Activated naive CD4-positive, alpha-beta T cell treated with anti-CD3 and anti-CD28 coated beads, Interleukin-2, amount 50 U/mL, for 24 hours (primary cell): ENCODE measurements at regions not wholly inside any gene's neighbourhood (a gene's known extent, or its start where the extent isn't known, plus 50 kb on each side); places are given as distances from the start of the nearest gene placed in this dataset.
"Not testable (repeated sequence)": the region's sequence is repeated elsewhere in the genome, so short reads cannot be mapped to it uniquely, and the experiment has no call there.

Source experiments
- H3K27ac Mint-ChIP-seq: one replicate; pipeline ENCODE4 v1.8.0; 2021; ENCODE audit warnings: mild to moderate bottlenecking, mixed read lengths
- H3K27me3 Mint-ChIP-seq: one replicate; pipeline ENCODE4 v1.8.0; 2021; ENCODE audit warnings: mixed read lengths
- H3K36me3 Mint-ChIP-seq: one replicate; pipeline ENCODE4 v1.8.0; 2021; ENCODE audit warnings: mixed read lengths
- H3K4me1 Mint-ChIP-seq: one replicate; pipeline ENCODE4 v1.8.0; 2021; ENCODE audit warnings: mixed read lengths
- H3K4me3 Mint-ChIP-seq: one replicate; pipeline ENCODE4 v1.8.0; 2021; ENCODE audit warnings: mild to moderate bottlenecking, mixed read lengths
- H3K9me3 Mint-ChIP-seq: one replicate; pipeline ENCODE4 v1.8.0; 2021; ENCODE audit warnings: mixed read lengths

DNA sequence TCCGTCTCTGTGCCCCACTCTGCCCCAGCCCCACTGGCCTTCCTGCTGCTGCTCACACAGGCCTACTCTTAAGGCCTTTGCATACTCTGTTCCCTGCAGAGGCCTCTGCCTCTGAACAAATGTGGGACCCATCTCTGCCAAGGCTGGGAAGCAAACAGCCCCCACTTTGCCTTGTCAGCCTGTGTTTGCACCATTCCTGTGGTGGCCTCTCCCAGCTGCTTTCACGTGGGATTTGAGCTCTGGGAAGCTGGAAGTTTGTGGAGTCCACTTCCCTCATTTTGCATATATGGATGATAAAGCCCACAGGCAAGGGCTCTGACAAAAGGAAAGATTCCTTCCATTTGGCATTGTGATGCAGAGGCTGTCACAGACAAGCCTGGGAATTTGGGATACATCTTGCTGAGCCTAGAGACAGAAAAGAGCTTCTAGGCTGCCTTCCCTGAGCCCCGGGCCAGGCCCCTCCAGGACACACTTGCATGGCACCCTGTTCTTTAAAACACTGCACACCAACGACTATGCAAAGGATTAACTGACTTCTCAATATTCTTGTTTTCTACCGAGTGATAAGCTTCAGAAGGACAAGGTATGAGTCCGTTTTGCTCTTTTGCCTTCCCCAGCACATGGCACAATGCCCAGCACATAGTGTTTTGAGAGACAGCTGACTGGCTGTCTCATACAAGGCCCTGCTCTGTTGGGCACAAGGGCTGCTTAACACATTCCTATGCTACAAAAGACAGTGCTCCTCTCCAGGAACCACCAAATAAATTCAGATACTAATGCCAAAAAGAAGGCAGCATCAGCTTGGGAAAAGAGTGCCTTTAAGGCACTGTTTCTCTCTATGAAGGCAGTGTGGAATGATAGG is 120.7 kb upstream of the TOPAZ1 start:
- no peaks in the 10 kb centered on the region for H3K9me3 Mint-ChIP-seq
- H3K36me3 Mint-ChIP-seq, result no peaks in the 10 kb centered on the region
- no peaks in the 10 kb centered on the region for H3K4me1 Mint-ChIP-seq
- no peaks in the 10 kb centered on the region for H3K27me3 Mint-ChIP-seq
- no peak overlapping the region for H3K27ac Mint-ChIP-seq
- H3K4me3 Mint-ChIP-seq, result no peak overlapping the region

DNA sequence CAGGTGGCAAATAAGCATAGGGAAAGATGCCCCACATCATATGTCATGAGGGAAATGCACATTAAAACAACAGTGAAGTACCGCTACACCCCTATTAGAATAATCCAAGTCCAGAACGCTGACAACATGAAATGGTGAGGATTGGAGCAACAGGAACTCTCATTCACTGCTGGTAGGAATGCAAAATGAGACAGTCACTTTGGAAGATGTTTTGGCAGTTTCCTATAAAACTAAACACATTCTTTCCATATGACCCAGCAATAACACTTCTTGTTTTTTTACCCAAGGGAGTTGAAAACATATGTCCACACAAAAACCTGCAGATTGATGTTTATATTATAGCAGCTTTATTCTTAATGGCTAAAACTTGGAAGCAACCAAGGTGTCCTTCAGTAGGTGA is 116.4 kb upstream of the TOPAZ1 start:
- Mint-ChIP-seq H3K4me3 (no peak overlapping the region), H3K27ac (no peak overlapping the region), H3K4me1 (peaks cover 6% of the 10 kb centered on the region), H3K36me3 (no peaks in the 10 kb centered on the region), H3K9me3 (no peaks in the 10 kb centered on the region), H3K27me3 (no peaks in the 10 kb centered on the region)

DNA sequence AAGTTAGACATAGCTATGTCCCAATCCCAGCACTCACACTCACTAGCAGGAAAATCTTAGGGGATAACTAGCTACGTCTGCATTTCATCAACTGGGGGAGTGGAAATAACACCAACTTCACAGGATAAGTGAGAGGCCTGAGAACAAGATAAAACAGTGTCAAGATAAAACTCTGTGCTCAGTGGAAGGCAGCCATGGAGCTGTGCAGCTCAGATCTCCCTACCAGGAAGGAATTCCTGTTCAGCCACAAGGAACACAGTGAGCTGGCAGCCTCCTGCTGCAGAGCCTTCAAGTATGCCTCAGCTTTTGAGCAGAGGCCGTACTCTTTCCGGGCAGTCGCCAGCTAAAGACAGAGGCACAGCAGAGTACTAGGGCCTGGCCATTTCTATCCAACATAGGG is 115.8 kb upstream of the TOPAZ1 start:
- no peaks in the 10 kb centered on the region for H3K9me3 Mint-ChIP-seq
- no peaks in the 10 kb centered on the region for H3K27me3 Mint-ChIP-seq
- H3K27ac Mint-ChIP-seq, result no peak overlapping the region

DNA sequence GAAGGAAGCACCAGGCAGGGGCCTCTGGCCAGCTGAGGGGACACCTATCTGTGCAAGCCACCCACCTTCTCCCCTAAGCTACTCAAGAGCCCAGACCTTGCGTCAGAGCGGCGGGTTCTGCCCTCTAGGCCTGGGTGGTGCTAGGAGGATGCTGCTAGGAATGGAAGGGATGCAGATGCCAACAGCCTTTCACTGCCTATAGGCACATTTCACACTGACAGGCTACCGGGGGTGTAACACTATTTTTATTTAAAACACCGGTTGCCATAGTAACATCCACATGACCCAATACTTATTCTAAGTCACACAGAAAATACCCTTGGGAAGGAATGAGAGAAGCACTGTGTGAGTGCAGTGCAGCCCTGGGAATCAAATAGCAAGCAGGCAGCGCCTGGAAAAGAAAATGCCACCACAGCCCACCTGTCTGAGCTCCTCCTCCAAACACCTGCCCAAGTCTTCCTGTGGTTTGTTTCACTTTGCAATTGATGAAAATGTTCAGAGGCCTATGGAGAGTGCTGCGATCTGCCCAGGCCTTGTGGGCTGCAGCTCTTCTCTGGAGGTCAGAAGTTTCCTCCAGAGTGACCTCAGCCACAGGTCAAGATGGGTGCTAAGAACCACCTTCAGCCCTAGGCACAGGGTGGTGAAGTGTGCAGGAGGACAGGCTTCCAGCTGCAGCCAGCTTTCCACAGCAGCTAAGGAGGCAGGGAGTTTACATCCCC is 113.5 kb upstream of the TOPAZ1 start:
- peaks cover 7% of the 10 kb centered on the region for H3K4me1 Mint-ChIP-seq
- H3K4me3 Mint-ChIP-seq, result no peak overlapping the region
- H3K9me3 Mint-ChIP-seq, result no peaks in the 10 kb centered on the region
- H3K27me3 Mint-ChIP-seq, result no peaks in the 10 kb centered on the region
- H3K36me3 Mint-ChIP-seq, result no peaks in the 10 kb centered on the region
- H3K27ac Mint-ChIP-seq, result no peak overlapping the region

More for the DNA sequence above, 115.8 kb upstream of the TOPAZ1 start:
- peaks cover 7% of the 10 kb centered on the region for H3K4me1 Mint-ChIP-seq
- no peaks in the 10 kb centered on the region for H3K36me3 Mint-ChIP-seq
- H3K4me3 Mint-ChIP-seq, result no peak overlapping the region

DNA sequence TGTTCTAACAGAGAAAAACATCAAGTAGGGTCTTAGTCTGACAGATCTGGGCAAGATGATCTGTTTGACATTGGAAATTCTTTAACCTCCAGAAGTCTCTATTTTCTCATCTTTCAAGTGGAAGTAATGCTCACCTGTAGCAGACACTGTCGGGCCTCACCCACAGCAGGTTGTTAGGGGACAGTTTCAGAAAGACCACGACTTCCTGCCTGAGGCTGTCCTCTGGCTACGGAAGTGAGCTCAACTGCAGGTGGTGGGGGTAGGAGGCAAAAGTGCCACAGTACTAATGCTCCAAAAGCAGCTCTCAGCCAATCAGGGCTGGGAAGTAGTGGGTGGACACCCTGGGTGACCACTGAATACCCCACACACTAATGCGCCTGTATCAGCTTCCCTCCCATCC is 111.4 kb upstream of the TOPAZ1 start:
- H3K27ac Mint-ChIP-seq, result no peak overlapping the region
- H3K9me3 Mint-ChIP-seq, result no peaks in the 10 kb centered on the region
- peaks cover 7% of the 10 kb centered on the region for H3K4me1 Mint-ChIP-seq
- no peaks in the 10 kb centered on the region for H3K36me3 Mint-ChIP-seq
- peaks cover 8% of the 10 kb centered on the region for H3K27me3 Mint-ChIP-seq
- no peak overlapping the region for H3K4me3 Mint-ChIP-seq

DNA sequence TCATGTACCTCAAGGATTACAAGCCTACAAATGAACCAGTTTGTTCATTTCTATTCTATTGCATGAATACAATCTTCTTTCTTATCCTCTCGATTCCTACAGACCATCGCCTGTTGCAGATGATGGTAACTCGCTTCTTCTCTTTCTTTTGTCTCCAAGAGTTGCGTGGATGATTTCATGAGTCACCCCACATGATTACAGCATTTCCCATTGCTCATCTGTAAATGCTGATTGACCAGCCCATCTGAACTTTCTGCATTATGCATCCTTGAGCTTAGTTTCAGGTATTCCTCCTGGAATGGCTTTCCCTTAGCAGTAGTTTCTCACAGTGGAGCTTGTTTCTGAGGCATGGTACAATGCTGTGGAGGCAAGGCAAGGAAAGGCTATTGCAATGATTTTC is 109.6 kb upstream of the TOPAZ1 start:
- Mint-ChIP-seq H3K27me3 (peaks cover 8% of the 10 kb centered on the region), H3K4me1 (peaks cover 7% of the 10 kb centered on the region), H3K27ac (no peak overlapping the region), H3K9me3 (no peaks in the 10 kb centered on the region), H3K4me3 (no peak overlapping the region), H3K36me3 (no peaks in the 10 kb centered on the region)

DNA sequence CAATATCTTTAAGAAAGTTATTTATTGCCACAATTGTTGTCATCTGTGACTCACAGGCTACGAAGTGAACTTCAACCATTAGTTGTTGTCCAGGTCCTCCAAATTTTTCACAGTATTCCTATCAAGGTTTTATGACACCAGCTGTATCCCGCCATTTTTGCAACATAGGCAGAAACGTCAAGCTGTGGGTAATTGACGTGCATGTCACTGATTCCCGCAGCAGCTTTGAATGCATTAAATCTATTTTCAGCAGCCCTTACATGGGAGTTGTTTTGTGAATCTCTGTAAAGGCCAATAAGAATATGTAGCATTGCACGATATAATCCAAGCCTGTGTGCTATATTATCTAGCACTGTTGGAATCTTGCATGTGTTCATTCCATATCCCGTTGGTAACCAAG is 109.1 kb upstream of the TOPAZ1 start:
- no peaks in the 10 kb centered on the region for H3K9me3 Mint-ChIP-seq
- H3K36me3 Mint-ChIP-seq, result no peaks in the 10 kb centered on the region
- no peak overlapping the region for H3K27ac Mint-ChIP-seq
- peaks cover 7% of the 10 kb centered on the region for H3K4me1 Mint-ChIP-seq
- H3K4me3 Mint-ChIP-seq, result no peak overlapping the region
- H3K27me3 Mint-ChIP-seq, result peaks cover 8% of the 10 kb centered on the region

DNA sequence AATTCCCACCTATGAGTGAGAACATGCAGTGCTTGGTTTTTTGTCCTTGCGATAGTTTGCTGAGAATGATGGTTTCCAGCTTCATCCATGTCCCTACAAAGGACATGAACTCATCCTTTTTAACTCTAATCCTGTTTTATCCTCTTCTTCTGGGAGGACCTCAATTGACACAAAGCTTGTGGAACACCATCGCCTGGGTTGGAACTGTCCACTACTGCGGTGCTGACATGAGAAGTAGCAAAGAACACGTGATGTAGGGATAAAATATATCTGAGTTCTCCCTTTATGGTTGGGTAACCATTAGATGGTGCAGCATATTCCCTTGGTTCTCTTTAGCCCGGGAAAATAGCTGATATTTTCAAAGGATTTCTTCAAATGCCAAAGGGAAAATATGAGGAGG is 105.3 kb upstream of the TOPAZ1 start:
- Mint-ChIP-seq H3K27me3 (peaks cover 11% of the 10 kb centered on the region), H3K4me1 (no peaks in the 10 kb centered on the region), H3K27ac (no peak overlapping the region), H3K4me3 (no peak overlapping the region), H3K36me3 (no peaks in the 10 kb centered on the region), H3K9me3 (peaks cover 7% of the 10 kb centered on the region)

DNA sequence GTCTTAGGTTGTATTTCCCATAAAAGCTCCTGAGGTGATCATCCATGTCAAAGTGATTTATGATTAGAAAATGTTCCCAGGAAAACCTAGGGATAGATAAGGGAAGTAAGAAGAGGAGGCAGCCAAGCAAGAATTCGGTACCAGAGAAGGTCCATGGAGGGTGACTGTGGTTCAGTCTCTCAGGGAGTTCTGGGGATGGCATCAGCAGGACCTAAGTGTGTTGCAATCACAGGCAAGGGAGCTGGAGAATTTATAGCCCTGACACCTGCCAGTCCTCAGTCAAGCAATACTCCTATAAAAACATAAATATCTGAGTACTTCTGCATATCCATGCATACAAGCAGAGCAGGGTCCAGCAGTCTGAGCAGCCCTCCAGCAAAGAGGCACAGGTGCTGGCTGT is 95.6 kb upstream of the TOPAZ1 start:
- H3K36me3 Mint-ChIP-seq, result no peaks in the 10 kb centered on the region

DNA sequence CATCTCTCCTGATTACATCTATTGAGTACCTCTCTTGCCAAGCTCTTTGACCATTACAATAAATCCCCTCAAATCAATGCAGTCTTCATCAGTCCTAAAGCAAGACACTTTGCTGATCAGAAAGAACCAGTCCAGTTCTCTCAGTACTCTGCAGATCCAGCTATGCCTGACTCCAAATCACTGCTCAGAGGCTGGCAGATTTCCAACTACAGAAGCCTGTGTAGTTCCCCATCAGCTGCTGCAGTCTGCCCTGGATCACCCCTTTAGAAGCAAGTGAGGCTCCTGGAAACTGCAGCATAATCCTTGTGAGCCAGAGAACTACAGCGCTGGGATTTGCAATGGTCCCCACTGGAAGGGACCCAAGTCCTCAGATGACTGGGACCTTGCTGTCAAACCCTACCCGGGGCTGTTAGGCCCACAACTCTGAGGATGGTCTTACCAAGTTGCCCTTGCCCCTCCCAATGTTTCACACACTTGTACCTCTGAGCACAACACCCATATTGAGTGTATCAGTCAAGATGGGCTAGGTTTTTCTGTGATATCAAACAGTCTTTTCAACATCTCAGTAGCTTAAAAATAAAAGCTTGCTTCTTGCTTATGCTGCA is 81.9 kb upstream of the TOPAZ1 start:
- H3K27me3 Mint-ChIP-seq, result peaks cover 22% of the 10 kb centered on the region
- no peak overlapping the region for H3K4me3 Mint-ChIP-seq
- H3K9me3 Mint-ChIP-seq, result no peaks in the 10 kb centered on the region
- H3K4me1 Mint-ChIP-seq, result no peaks in the 10 kb centered on the region
- H3K36me3 Mint-ChIP-seq, result no peaks in the 10 kb centered on the region
- H3K27ac Mint-ChIP-seq, result no peak overlapping the region

More for the DNA sequence above, 95.6 kb upstream of the TOPAZ1 start:
- H3K4me1 Mint-ChIP-seq, result no peaks in the 10 kb centered on the region
- no peak overlapping the region for H3K4me3 Mint-ChIP-seq
- H3K27me3 Mint-ChIP-seq, result peaks cover 19% of the 10 kb centered on the region
- peaks cover under 1% of the 10 kb centered on the region for H3K9me3 Mint-ChIP-seq
- no peak overlapping the region for H3K27ac Mint-ChIP-seq

DNA sequence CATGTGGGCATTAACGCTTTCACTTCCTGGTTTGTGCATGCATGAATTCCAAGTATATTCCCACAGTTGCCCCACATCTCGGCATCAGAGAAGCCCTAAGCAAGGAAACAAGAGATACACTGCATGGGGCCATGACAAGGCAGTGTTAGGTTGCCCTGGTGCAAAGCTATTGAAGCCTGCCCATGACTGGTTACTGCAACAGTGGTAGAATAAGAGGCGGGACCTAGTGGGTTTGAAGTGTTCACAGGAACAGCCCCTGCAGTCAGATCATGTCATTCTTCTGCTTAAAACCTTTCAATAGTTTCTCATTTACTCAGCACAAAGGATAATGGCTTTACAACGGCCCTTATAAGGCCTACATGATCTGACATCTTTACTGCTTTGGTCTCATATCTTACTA is 80.9 kb upstream of the TOPAZ1 start:
- Mint-ChIP-seq H3K27me3 (peaks cover 18% of the 10 kb centered on the region), H3K9me3 (no peaks in the 10 kb centered on the region), H3K4me1 (no peaks in the 10 kb centered on the region), H3K27ac (no peak overlapping the region), H3K4me3 (no peak overlapping the region), H3K36me3 (no peaks in the 10 kb centered on the region)

DNA sequence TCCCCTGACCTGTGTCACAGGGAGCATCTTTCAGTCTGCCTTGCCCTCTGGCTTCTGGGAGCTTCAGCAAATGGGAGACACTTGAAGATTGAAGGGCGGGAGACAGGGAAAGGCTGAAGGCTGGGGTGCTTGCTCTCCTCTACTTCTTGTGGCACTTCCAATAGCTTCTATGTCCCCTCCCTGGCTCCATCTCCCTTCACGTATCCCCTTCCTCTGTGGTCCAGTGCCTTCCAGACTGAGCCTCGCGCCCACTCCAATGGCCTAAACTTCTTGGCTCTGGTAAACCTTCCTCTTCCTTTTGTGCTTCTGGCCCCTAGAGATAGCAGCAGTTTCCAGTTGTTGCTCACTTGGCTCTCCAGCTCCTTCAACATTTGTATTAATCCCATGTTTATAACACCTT is 69.8 kb upstream of the TOPAZ1 start:
- no peaks in the 10 kb centered on the region for H3K36me3 Mint-ChIP-seq
- no peaks in the 10 kb centered on the region for H3K4me1 Mint-ChIP-seq
- H3K27ac Mint-ChIP-seq, result no peak overlapping the region
- peaks cover 8% of the 10 kb centered on the region for H3K27me3 Mint-ChIP-seq
- no peak overlapping the region for H3K4me3 Mint-ChIP-seq
- no peaks in the 10 kb centered on the region for H3K9me3 Mint-ChIP-seq

DNA sequence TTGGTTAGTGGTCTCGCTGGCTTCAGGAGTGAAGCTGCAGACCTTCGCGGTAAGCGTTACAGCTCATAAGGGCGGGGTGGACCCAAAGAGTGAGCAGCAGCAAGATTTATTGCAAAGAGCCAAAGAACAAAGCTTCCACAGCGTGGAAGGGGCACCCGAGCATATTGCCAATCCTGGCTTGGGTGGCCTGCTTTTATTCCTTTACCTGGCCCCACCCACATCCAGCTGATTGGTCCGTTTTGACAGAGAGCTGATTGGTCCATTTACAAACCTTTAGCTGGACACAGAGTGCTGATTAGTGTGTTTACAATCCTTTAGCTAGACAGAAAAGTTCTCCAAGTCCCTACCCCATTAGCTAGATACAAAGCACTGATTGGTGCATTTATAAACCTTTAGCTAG is 69.0 kb upstream of the TOPAZ1 start:
- not testable (repeated sequence) for H3K36me3 Mint-ChIP-seq, H3K27me3 Mint-ChIP-seq, H3K9me3 Mint-ChIP-seq, H3K27ac Mint-ChIP-seq, H3K4me1 Mint-ChIP-seq, H3K4me3 Mint-ChIP-seq

DNA sequence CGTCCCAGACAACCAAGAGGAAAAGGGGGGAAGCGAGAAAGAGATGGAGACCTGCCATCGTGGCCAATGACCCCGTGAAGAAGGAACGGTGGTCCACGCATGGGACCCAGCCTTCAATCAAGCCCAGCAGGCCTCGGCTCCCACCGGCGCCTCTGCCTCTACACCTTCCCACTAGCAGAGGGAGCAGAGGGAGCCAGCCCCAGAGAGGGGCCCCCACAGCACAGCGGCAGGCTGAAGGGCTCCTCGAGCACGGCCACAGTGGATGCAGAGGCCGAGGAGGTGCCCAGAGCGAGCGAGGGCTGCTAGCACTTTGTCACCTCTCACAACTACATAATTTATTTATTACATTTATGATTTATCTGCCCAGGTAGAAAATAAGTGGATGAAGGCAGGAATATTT is 68.4 kb upstream of the TOPAZ1 start:
- Mint-ChIP-seq H3K27ac (no peak overlapping the region), H3K4me1 (no peaks in the 10 kb centered on the region), H3K36me3 (no peaks in the 10 kb centered on the region), H3K4me3 (no peak overlapping the region), H3K9me3 (no peaks in the 10 kb centered on the region), H3K27me3 (peaks cover 8% of the 10 kb centered on the region)

DNA sequence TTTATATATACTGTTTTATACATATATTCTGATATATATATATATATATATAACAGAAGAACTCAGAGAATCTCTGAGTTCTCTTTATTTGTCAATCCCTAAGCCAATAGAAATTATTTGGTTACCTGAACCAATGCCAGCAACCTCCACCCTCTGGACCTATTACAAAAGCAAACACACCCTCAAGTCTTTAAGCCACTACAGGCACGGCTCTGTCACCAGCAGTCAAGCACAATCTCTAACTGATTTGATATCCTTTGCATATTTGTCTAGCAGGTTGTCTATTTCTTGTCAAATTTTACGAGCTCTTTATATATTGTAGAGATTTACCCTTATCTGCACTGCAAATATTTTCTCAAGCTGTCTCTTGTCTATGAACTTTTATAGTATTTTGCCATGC is 66.6 kb upstream of the TOPAZ1 start:
- no peaks in the 10 kb centered on the region for H3K9me3 Mint-ChIP-seq
- H3K4me3 Mint-ChIP-seq, result no peak overlapping the region
- no peaks in the 10 kb centered on the region for H3K4me1 Mint-ChIP-seq
- peaks cover 10% of the 10 kb centered on the region for H3K27me3 Mint-ChIP-seq
- no peaks in the 10 kb centered on the region for H3K36me3 Mint-ChIP-seq
- H3K27ac Mint-ChIP-seq, result no peak overlapping the region

DNA sequence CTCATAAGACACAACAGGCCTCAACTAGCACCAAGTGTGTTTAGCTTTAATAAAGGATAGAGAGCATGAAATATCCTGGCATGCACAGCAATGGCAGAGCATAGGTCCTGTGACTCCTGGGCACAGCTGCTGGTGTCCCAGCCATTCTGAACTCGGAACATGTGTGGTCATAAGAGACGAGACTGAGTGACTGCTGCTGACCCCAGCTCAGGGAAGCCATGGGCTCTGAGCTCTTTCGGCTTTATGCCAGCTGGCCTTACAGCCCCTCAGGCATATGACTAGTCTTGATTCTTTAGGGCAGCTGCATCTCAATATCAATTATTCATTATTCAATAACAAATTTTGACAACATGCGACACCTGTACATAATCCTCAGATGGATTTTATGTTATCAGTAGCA is 62.4 kb upstream of the TOPAZ1 start:
- no peak overlapping the region for H3K27ac Mint-ChIP-seq
- peaks cover 4% of the 10 kb centered on the region for H3K27me3 Mint-ChIP-seq
- no peak overlapping the region for H3K4me3 Mint-ChIP-seq
- peaks cover 4% of the 10 kb centered on the region for H3K4me1 Mint-ChIP-seq
- H3K36me3 Mint-ChIP-seq, result no peaks in the 10 kb centered on the region
- H3K9me3 Mint-ChIP-seq, result no peaks in the 10 kb centered on the region
